NB4 (cell line): ENCODE measurements at regions not wholly inside any gene's neighbourhood (a gene's known extent, or its start where the extent isn't known, plus 50 kb on each side); places are given as distances from the start of the nearest gene placed in this dataset.

ENCODE experiments used
- POLR2A ChIP-seq: IDR thresholded peaks from 2 replicates; pipeline ENCODE4 v1.6.1; 2011; ENCODE audit warnings: mild to moderate bottlenecking; ENCODE audit not compliant: insufficient read length; ENCODE audit errors: extremely low read depth
- TF ChIP-seq, protein P1 (sequence below): IDR thresholded peaks from 2 replicates; pipeline ENCODE4 v1.6.1; 2011; ENCODE audit warnings: low read depth, low read length

DNA sequence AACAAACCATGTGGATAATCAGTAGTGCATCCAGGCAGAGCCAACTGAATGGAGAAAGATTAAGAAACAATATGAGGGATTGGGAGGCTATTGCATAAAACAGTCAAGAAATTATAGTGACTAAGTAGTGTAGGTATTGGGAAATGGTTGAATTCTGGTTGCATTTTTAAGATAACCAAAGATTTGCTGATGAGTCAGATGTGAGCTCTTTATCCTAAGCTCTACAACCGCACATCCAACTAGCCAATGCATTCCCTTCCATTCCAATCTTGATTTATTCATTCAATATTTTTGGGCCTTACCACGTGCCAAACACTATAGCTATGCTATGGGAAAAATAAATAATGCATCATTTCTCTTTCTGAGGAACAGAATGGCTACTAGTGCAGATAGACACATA is 524.5 kb upstream of the RGMB start:
- TF ChIP-seq, protein P1, sequence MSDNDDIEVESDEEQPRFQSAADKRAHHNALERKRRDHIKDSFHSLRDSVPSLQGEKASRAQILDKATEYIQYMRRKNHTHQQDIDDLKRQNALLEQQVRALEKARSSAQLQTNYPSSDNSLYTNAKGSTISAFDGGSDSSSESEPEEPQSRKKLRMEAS: no peak
- no peak for TF ChIP-seq POLR2A
